NCI-H1105 (cell line): ENCODE measurements at regions not wholly inside any gene's neighbourhood (a gene's known extent, or its start where the extent isn't known, plus 50 kb on each side); places are given as distances from the start of the nearest gene placed in this dataset.
"Not testable (repeated sequence)": the region's sequence is repeated elsewhere in the genome, so short reads cannot be mapped to it uniquely, and the experiment has no call there.

Experiments
- DNase-seq: peaks from one replicate; lab custom pipeline; 2025; lab: John Stamatoyannopoulos, UW

- no peak for DNase-seq
Observed at GRCh38 chr13:87982400-87982799, 311.2 kb downstream of the SLITRK5 start.

- no peak for DNase-seq
Observed at GRCh38 chr13:87986639-87987250, 315.6 kb downstream of the SLITRK5 start.

GRCh38 chr13:87998081-87998480 lies 326.9 kb downstream of the SLITRK5 start:
- no peak for DNase-seq

- DNase-seq: no peak
Observed at GRCh38 chr13:87999240-87999700, 328.1 kb downstream of the SLITRK5 start.

GRCh38 chr13:87999788-88000187 lies 328.6 kb downstream of the SLITRK5 start:
- no peak for DNase-seq

- DNase-seq: no peak
Observed at GRCh38 chr13:88000239-88000638, 329.1 kb downstream of the SLITRK5 start.

GRCh38 chr13:88000787-88001186 lies 329.6 kb downstream of the SLITRK5 start:
- DNase-seq: no peak

- DNase-seq: no peak
Observed at GRCh38 chr13:88005188-88005587, 334.0 kb downstream of the SLITRK5 start.

- DNase-seq: no peak
Observed at GRCh38 chr13:88014527-88014926, 343.4 kb downstream of the SLITRK5 start.

GRCh38 chr13:88022431-88023208 lies 351.4 kb downstream of the SLITRK5 start:
- DNase-seq: no peak

GRCh38 chr13:88026241-88026640 lies 355.1 kb downstream of the SLITRK5 start:
- no peak for DNase-seq

GRCh38 chr13:88031980-88032559 lies 360.9 kb downstream of the SLITRK5 start:
- no peak for DNase-seq

GRCh38 chr13:88036205-88036604 lies 365.0 kb downstream of the SLITRK5 start:
- DNase-seq: not testable (repeated sequence)

GRCh38 chr13:88042489-88042888 lies 371.3 kb downstream of the SLITRK5 start:
- DNase-seq: no peak

GRCh38 chr13:88051746-88052482 lies 380.7 kb downstream of the SLITRK5 start:
- DNase-seq: no peak

GRCh38 chr13:88063741-88064140 lies 392.6 kb downstream of the SLITRK5 start:
- no peak for DNase-seq

GRCh38 chr13:88066847-88067246 lies 395.7 kb downstream of the SLITRK5 start:
- DNase-seq: no peak

- no peak for DNase-seq
Observed at GRCh38 chr13:88068316-88068715, 397.1 kb downstream of the SLITRK5 start.

GRCh38 chr13:88068975-88069374 lies 397.8 kb downstream of the SLITRK5 start:
- no peak for DNase-seq

- no peak for DNase-seq
Observed at GRCh38 chr13:88071371-88071770, 400.2 kb downstream of the SLITRK5 start.

- no peak for DNase-seq
Observed at GRCh38 chr13:88074794-88075510, 403.8 kb downstream of the SLITRK5 start.

GRCh38 chr13:88085036-88085435 lies 413.9 kb downstream of the SLITRK5 start:
- DNase-seq: no peak
